HG03565 (cell line): ENCODE measurements at regions not wholly inside any gene's neighbourhood (a gene's known extent, or its start where the extent isn't known, plus 50 kb on each side); places are given as distances from the start of the nearest gene placed in this dataset.

Experiments used
- ATAC-seq: cut with Tn5 transposase; IDR thresholded peaks from one replicate; pipeline ENCODE4 v1.9.1; 2021; ENCODE audit warnings: mild to moderate bottlenecking, moderate library complexity; ENCODE audit not compliant: unreplicated experiment

- no peak for ATAC-seq
Observed at GRCh38 chr14:101334656-101335055, 226.6 kb upstream of the DIO3 start.

- no peak for ATAC-seq
Observed at GRCh38 chr14:101335061-101335661, 226.1 kb upstream of the DIO3 start.

- no peak for ATAC-seq
Observed at GRCh38 chr14:101336183-101336582, 225.1 kb upstream of the DIO3 start.

- ATAC-seq, result no peak
Observed at GRCh38 chr14:101337053-101337452, 224.2 kb upstream of the DIO3 start.

- no peak for ATAC-seq
Observed at GRCh38 chr14:101340556-101340955, 220.7 kb upstream of the DIO3 start.

GRCh38 chr14:101347893-101348777 is 213.2 kb upstream of the DIO3 start:
- ATAC-seq, result no peak

GRCh38 chr14:101349108-101349507 is 212.2 kb upstream of the DIO3 start:
- ATAC-seq, result no peak

GRCh38 chr14:101350021-101350420 is 211.3 kb upstream of the DIO3 start:
- no peak for ATAC-seq

- ATAC-seq, result no peak
Observed at GRCh38 chr14:101350691-101351090, 210.6 kb upstream of the DIO3 start.

- no peak for ATAC-seq
Observed at GRCh38 chr14:101351146-101351545, 210.1 kb upstream of the DIO3 start.

- ATAC-seq, result no peak
Observed at GRCh38 chr14:101351769-101352168, 209.5 kb upstream of the DIO3 start.

GRCh38 chr14:101352567-101352966 is 208.7 kb upstream of the DIO3 start:
- ATAC-seq, result no peak

- ATAC-seq, result no peak
Observed at GRCh38 chr14:101353422-101353821, 207.9 kb upstream of the DIO3 start.

- no peak for ATAC-seq
Observed at GRCh38 chr14:101354726-101355125, 206.6 kb upstream of the DIO3 start.

- no peak for ATAC-seq
Observed at GRCh38 chr14:101355284-101355683, 206.0 kb upstream of the DIO3 start.

- no peak for ATAC-seq
Observed at GRCh38 chr14:101357038-101357437, 204.3 kb upstream of the DIO3 start.

GRCh38 chr14:101357559-101358319 is 203.6 kb upstream of the DIO3 start:
- no peak for ATAC-seq

GRCh38 chr14:101358320-101359125 is 202.8 kb upstream of the DIO3 start:
- no peak for ATAC-seq

GRCh38 chr14:101359221-101360053 is 201.9 kb upstream of the DIO3 start:
- no peak for ATAC-seq
